Activated T-cell treated with anti-CD3 and anti-CD28 coated beads for 1 hour (primary cell): ENCODE measurements at regions not wholly inside any gene's neighbourhood (a gene's known extent, or its start where the extent isn't known, plus 50 kb on each side); places are given as distances from the start of the nearest gene placed in this dataset.
"Not testable (repeated sequence)": the region's sequence is repeated elsewhere in the genome, so short reads cannot be mapped to it uniquely, and the experiment has no call there.

ENCODE experiments used
- DNase-seq: peaks from one replicate; pipeline ENCODE4 v3.0.0-alpha.2; 2020; ENCODE audit warnings: low read depth

GRCh38 chr7:131670406-131670805 is 114.0 kb upstream of the PODXL start:
- DNase-seq = no peak

- DNase-seq = no peak
Observed at GRCh38 chr7:131667699-131668098, 111.3 kb upstream of the PODXL start.

- DNase-seq = no peak
Observed at GRCh38 chr7:131665021-131665420, 108.6 kb upstream of the PODXL start.

GRCh38 chr7:131664570-131664969 is 108.1 kb upstream of the PODXL start:
- DNase-seq = no peak

GRCh38 chr7:131662301-131662873 is 106.0 kb upstream of the PODXL start:
- DNase-seq = not testable (repeated sequence)

- DNase-seq = no peak
Observed at GRCh38 chr7:131657881-131658280, 101.5 kb upstream of the PODXL start.

- DNase-seq = no peak
Observed at GRCh38 chr7:131656980-131657723, 100.7 kb upstream of the PODXL start.

- no peak for DNase-seq
Observed at GRCh38 chr7:131655866-131656265, 99.4 kb upstream of the PODXL start.

GRCh38 chr7:131655447-131655846 is 99.0 kb upstream of the PODXL start:
- no peak for DNase-seq

- peak; percentile 79 for DNase-seq
Observed at GRCh38 chr7:131654668-131655326, 98.4 kb upstream of the PODXL start.

GRCh38 chr7:131654249-131654558 is 97.8 kb upstream of the PODXL start:
- DNase-seq = no peak

- no peak for DNase-seq
Observed at GRCh38 chr7:131653418-131654248, 97.2 kb upstream of the PODXL start.

- no peak for DNase-seq
Observed at GRCh38 chr7:131652934-131653333, 96.5 kb upstream of the PODXL start.

GRCh38 chr7:131652194-131652593 is 95.8 kb upstream of the PODXL start:
- no peak for DNase-seq

- no peak for DNase-seq
Observed at GRCh38 chr7:131649879-131650278, 93.5 kb upstream of the PODXL start.

GRCh38 chr7:131649003-131649541 is 92.6 kb upstream of the PODXL start:
- no peak for DNase-seq

- no peak for DNase-seq
Observed at GRCh38 chr7:131648491-131648890, 92.1 kb upstream of the PODXL start.

- no peak for DNase-seq
Observed at GRCh38 chr7:131646203-131646602, 89.8 kb upstream of the PODXL start.

- DNase-seq = no peak
Observed at GRCh38 chr7:131642429-131642828, 86.0 kb upstream of the PODXL start.

GRCh38 chr7:131640686-131641085 is 84.3 kb upstream of the PODXL start:
- DNase-seq = no peak

- no peak for DNase-seq
Observed at GRCh38 chr7:131638641-131639430, 82.4 kb upstream of the PODXL start.

- no peak for DNase-seq
Observed at GRCh38 chr7:131637859-131638258, 81.4 kb upstream of the PODXL start.
